ENCODE measurements at regions not wholly inside any gene's neighbourhood (a gene's known extent, or its start where the extent isn't known, plus 50 kb on each side); places are given as distances from the start of the nearest gene placed in this dataset.

DNA sequence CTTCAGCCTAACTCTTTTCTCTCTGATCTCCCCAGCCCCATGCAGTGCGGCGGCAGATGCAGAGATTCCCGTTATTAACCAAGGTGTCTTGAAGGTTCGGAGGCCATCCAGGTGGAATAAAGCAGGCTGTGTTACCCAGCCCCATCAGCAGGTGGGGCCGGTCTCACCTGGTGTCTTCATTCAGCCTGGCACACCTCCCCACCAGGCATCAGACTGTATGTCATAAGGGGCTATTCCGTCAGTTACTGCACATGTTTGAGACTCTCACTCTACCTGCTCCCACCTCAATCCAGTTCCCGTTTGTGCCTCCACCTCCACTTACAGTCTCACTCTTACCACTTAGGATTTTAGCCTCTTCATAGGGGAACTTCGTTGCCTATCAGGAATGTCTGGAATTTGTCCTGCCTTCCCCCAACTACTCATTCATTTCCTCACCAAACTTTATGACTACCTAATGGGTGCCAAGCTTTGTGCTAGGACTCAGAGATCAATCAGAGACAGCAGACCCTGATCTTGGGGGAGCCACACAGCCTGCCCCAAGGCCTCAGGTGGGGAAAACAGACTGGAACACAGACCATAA lies 170.2 kb downstream of the PLPP3 start:
- no peak for DNase-seq
- Histone ChIP-seq H3K9me3 (no peaks in the 10 kb centered on the region), H3K27me3 (no peaks in the 10 kb centered on the region), H3K27ac (no peak overlapping the region), H3K4me3 (no peak overlapping the region), H3K36me3 (no peaks in the 10 kb centered on the region), H3K4me1 (peaks cover 0 to 3% (median 0%) of the 10 kb centered on the region in 3 donors)
- TF ChIP-seq, protein P1, sequence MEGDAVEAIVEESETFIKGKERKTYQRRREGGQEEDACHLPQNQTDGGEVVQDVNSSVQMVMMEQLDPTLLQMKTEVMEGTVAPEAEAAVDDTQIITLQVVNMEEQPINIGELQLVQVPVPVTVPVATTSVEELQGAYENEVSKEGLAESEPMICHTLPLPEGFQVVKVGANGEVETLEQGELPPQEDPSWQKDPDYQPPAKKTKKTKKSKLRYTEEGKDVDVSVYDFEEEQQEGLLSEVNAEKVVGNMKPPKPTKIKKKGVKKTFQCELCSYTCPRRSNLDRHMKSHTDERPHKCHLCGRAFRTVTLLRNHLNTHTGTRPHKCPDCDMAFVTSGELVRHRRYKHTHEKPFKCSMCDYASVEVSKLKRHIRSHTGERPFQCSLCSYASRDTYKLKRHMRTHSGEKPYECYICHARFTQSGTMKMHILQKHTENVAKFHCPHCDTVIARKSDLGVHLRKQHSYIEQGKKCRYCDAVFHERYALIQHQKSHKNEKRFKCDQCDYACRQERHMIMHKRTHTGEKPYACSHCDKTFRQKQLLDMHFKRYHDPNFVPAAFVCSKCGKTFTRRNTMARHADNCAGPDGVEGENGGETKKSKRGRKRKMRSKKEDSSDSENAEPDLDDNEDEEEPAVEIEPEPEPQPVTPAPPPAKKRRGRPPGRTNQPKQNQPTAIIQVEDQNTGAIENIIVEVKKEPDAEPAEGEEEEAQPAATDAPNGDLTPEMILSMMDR (IDR thresholded peaks at IDR 0.05), result peak in 5 of 6 experiments; percentile 32 to 73 (median 60)
- no peak for TF ChIP-seq POLR2A (IDR thresholded peaks at IDR 0.05)
- intact Hi-C loops (cut with DNase I), result no loop called here
- WGBS, 2 donors, result 78 to 83% methylated on average over 8 of the region's 8 CpGs

DNA sequence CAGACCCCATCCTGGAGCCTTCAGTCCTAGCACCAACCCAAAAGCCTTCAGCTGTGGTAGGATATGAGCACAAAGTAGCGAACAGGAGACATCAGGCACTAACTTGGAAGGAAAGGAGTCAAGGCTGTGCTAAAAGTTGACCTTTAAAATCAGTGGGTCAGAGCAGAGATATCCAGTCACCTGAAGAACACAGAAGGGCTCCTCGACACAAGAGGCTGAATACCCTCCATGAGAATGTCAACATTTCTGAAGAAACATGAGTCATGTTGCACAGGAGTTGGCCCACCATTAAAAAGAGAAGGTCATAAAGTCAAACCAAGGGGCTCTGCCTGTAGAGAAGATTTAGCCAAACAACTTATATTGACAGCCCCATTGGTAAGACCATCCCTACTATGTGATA lies 172.5 kb downstream of the PLPP3 start:
- 91 to 100% methylated on average over 1 to 2 of the region's 2 CpGs for WGBS, 2 donors
- intact Hi-C loops (cut with DNase I), result no loop called here
- no peaks in the 10 kb centered on the region for H3K4me1 ChIP-seq
- H3K9me3 ChIP-seq, result no peaks in the 10 kb centered on the region
- H3K27ac ChIP-seq, result no peak overlapping the region
- no peaks in the 10 kb centered on the region for H3K36me3 ChIP-seq
- H3K4me3 ChIP-seq, result no peak overlapping the region
- TF ChIP-seq, protein P1 (IDR thresholded peaks at IDR 0.05), result no peak
- no peak for TF ChIP-seq POLR2A (IDR thresholded peaks at IDR 0.05)
- no peak for DNase-seq
- no peaks in the 10 kb centered on the region for H3K27me3 ChIP-seq

DNA sequence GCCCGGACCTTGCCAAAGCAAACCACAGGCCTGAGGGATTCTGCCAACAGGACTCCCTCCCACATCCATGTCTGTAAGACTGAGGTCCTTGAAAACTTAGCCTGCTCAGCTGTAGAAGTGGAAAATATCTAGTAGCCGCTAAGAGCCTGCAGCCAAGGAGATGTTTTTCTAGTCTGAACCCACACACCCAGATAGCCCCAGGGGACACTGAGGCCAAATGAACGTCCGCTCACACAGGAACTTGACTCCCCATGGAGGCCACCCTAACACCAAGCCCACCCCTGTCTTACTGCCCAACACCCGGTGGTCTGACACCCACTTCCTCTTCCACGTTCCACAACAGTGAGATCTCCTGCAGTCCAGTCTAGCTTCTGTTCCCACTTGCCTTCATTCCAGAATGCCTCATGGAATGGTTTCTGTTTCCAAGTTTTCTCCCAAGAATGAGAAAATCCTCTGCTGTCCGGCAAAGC lies 174.8 kb downstream of the PLPP3 start:
- no peak for TF ChIP-seq POLR2A (IDR thresholded peaks at IDR 0.05)
- TF ChIP-seq, protein P1 (IDR thresholded peaks at IDR 0.05), result no peak
- no peaks in the 10 kb centered on the region for H3K27me3 ChIP-seq
- H3K36me3 ChIP-seq, result no peaks in the 10 kb centered on the region
- no peaks in the 10 kb centered on the region for H3K9me3 ChIP-seq
- intact Hi-C loops (cut with DNase I), result no loop called here
- no peak overlapping the region for H3K4me3 ChIP-seq
- no peak for DNase-seq
- H3K4me1 ChIP-seq, result no peaks in the 10 kb centered on the region
- WGBS, 2 donors, result 77 to 82% methylated on average over 7 of the region's 7 CpGs
- H3K27ac ChIP-seq, result peak overlapping the region in 2 of 4 donors; percentile 10 to 17

- TF ChIP-seq POLR2A (IDR thresholded peaks at IDR 0.05), result no peak
- TF ChIP-seq, protein P1 (IDR thresholded peaks at IDR 0.05), result no peak
- H3K9me3 ChIP-seq, result no peaks in the 10 kb centered on the region
- H3K27ac ChIP-seq, result peak overlapping the region in 1 of 4 donors; percentile 17
- intact Hi-C loops (cut with DNase I), result no loop called here
- no peaks in the 10 kb centered on the region for H3K4me1 ChIP-seq
- H3K27me3 ChIP-seq, result no peaks in the 10 kb centered on the region
- 84 to 91% methylated on average over 4 of the region's 4 CpGs for WGBS, 2 donors
- no peak for DNase-seq
- H3K4me3 ChIP-seq, result no peak overlapping the region
- H3K36me3 ChIP-seq, result no peaks in the 10 kb centered on the region
Observed at GRCh38 chr1:56404066-56404465, 175.3 kb downstream of the PLPP3 start.

GRCh38 chr1:56403321-56403720 lies 176.0 kb downstream of the PLPP3 start:
- Histone ChIP-seq H3K27me3 (no peaks in the 10 kb centered on the region), H3K4me3 (no peak overlapping the region), H3K4me1 (no peaks in the 10 kb centered on the region), H3K36me3 (no peaks in the 10 kb centered on the region), H3K27ac (no peak overlapping the region), H3K9me3 (no peaks in the 10 kb centered on the region)
- DNase-seq, result no peak
- WGBS, 2 donors, result 42 to 48% methylated on average over 4 of the region's 4 CpGs
- TF ChIP-seq, protein P1 (IDR thresholded peaks at IDR 0.05), result no peak
- TF ChIP-seq POLR2A (IDR thresholded peaks at IDR 0.05), result no peak
- intact Hi-C loops (cut with DNase I), result no loop called here
